ENCODE measurements at regions not wholly inside any gene's neighbourhood (a gene's known extent, or its start where the extent isn't known, plus 50 kb on each side); places are given as distances from the start of the nearest gene placed in this dataset.
"Not testable (repeated sequence)": the region's sequence is repeated elsewhere in the genome, so short reads cannot be mapped to it uniquely, and the experiment has no call there.

GRCh38 chrX:104372547-104372946 lies 117.8 kb upstream of the ESX1 start:
- DNase-seq: no peak

GRCh38 chrX:104370089-104370488 lies 115.4 kb upstream of the ESX1 start:
- DNase-seq: no peak

- not testable (repeated sequence) for DNase-seq
These were observed 106.0 kb upstream of the ESX1 start for GRCh38 chrX:104360774-104361173.

- DNase-seq: no peak
These were observed 104.4 kb upstream of the ESX1 start for GRCh38 chrX:104359124-104359523.

- no peak for DNase-seq
These were observed 96.5 kb upstream of the ESX1 start for GRCh38 chrX:104351173-104351769.

- DNase-seq: no peak
These were observed 93.1 kb upstream of the ESX1 start for GRCh38 chrX:104347860-104348259.

- peak; percentile 5 for DNase-seq
These were observed 88.8 kb upstream of the ESX1 start for GRCh38 chrX:104343428-104344129.

- no peak for DNase-seq
These were observed 87.3 kb upstream of the ESX1 start for GRCh38 chrX:104342065-104342464.

GRCh38 chrX:104335756-104336155 lies 81.0 kb upstream of the ESX1 start:
- DNase-seq: no peak

GRCh38 chrX:104334971-104335370 lies 80.2 kb upstream of the ESX1 start:
- DNase-seq: no peak

GRCh38 chrX:104330966-104331365 lies 76.2 kb upstream of the ESX1 start:
- no peak for DNase-seq

- no peak for DNase-seq
These were observed 75.0 kb upstream of the ESX1 start for GRCh38 chrX:104329731-104330130.

- DNase-seq: no peak
These were observed 70.5 kb upstream of the ESX1 start for GRCh38 chrX:104325213-104325585.

- DNase-seq: no peak
These were observed 69.9 kb upstream of the ESX1 start for GRCh38 chrX:104324461-104325212.

- no peak for DNase-seq
These were observed 64.6 kb upstream of the ESX1 start for GRCh38 chrX:104319346-104319745.

- no peak for DNase-seq
These were observed 63.7 kb upstream of the ESX1 start for GRCh38 chrX:104318330-104319009.

- DNase-seq: no peak
These were observed 62.0 kb upstream of the ESX1 start for GRCh38 chrX:104316739-104317138.

- no peak for DNase-seq
These were observed 60.8 kb upstream of the ESX1 start for GRCh38 chrX:104315555-104315954.

GRCh38 chrX:104310657-104311254 lies 56.0 kb upstream of the ESX1 start:
- DNase-seq: no peak

GRCh38 chrX:104310090-104310489 lies 55.4 kb upstream of the ESX1 start:
- peak; percentile 23 for DNase-seq

- DNase-seq: no peak
These were observed 54.4 kb upstream of the ESX1 start for GRCh38 chrX:104309169-104309568.

- no peak for DNase-seq
These were observed 52.6 kb upstream of the ESX1 start for GRCh38 chrX:104307341-104307740.

- DNase-seq: no peak
These were observed 51.4 kb upstream of the ESX1 start for GRCh38 chrX:104306180-104306579.
